Panc1 (cell line): ENCODE measurements at regions not wholly inside any gene's neighbourhood (a gene's known extent, or its start where the extent isn't known, plus 50 kb on each side); places are given as distances from the start of the nearest gene placed in this dataset.

Experiments
- ATAC-seq: fragments of 200-7000 bp; cut with Tn5 transposase; 2 replicates; pipeline ENCODE4 v1.9.1; 2020; ENCODE audit warnings: mild to moderate bottlenecking, moderate library complexity
- BruUV-seq: library from RNA; stranded (reverse); fragments of 400-500 nt; replicated peaks from 2 replicates; lab custom pipeline; 2021; lab: Mats Ljungman, UMichigan
- CTCF ChIA-PET: fragments of 300-600 bp; sonication (Branson Sonifier 250); formaldehyde crosslinking; loops from one replicate; lab custom pipeline; 2022; ENCODE audit warnings: antibody characterized with exemption; lab: Charles Lee
- POLR2A ChIA-PET: fragments of 300-600 bp; sonication (Branson Sonifier 250); formaldehyde crosslinking; loops from one replicate; lab custom pipeline; 2022; ENCODE audit warnings: antibody characterized with exemption; lab: Charles Lee
- DNase-seq: peaks from one replicate; pipeline ENCODE4 v3.0.0-alpha.2; 2010; ENCODE audit warnings: low read depth, low spot score
- H3K27ac ChIP-seq: 2 replicates; pipeline ENCODE4 v1.5.1; 2011; ENCODE audit warnings: mild to moderate bottlenecking, low read length, inconsistent platforms
- H3K27me3 ChIP-seq: fragments of 200-500 bp; sonication (Bioruptor generic); 2 replicates; pipeline ENCODE4 v1.6.0; 2014; ENCODE audit warnings: low read length, inconsistent platforms; ENCODE audit not compliant: control insufficient read depth, insufficient read depth
- H3K36me3 ChIP-seq: fragments of 200-500 bp; sonication (Bioruptor generic); 2 replicates; pipeline ENCODE4 v1.5.1; 2014; ENCODE audit warnings: inconsistent platforms, mild to moderate bottlenecking, low read length, moderate library complexity; ENCODE audit not compliant: control insufficient read depth, insufficient read depth
- H3K4me1 ChIP-seq: 2 replicates; pipeline ENCODE4 v1.5.1; 2011; ENCODE audit warnings: inconsistent platforms, mild to moderate bottlenecking, low read length, moderate library complexity; ENCODE audit not compliant: control insufficient read depth, insufficient read depth
- H3K4me3 ChIP-seq, 2 experiments: 2 replicates each; pipeline ENCODE4 v1.5.1; 2011 to 2012; ENCODE audit warnings: low read depth in 2 of 2, low read length in 2 of 2, mild to moderate bottlenecking in 2 of 2, inconsistent platforms in 1 of 2, moderate library complexity in 1 of 2
- H3K9me3 ChIP-seq: fragments of 200-500 bp; sonication (Bioruptor generic); 2 replicates; pipeline ENCODE4 v1.5.1; 2014; ENCODE audit warnings: low read depth, mild to moderate bottlenecking, inconsistent platforms, low read length, moderate library complexity; ENCODE audit not compliant: control insufficient read depth, insufficient read depth
- CTCF ChIP-seq: fragments of 450-650 bp; IDR thresholded peaks from 2 replicates; pipeline ENCODE4 v1.5.1; 2017; ENCODE audit warnings: mild to moderate bottlenecking
- POLR2AphosphoS5 ChIP-seq: IDR thresholded peaks from 2 replicates; pipeline ENCODE4 v1.6.1; 2012; ENCODE audit warnings: mild to moderate bottlenecking, low read depth, low read length, moderate library complexity
- REST ChIP-seq, 2 experiments: IDR thresholded peaks; 2 replicates each; pipeline ENCODE4 v1.6.1; 2011 to 2012; ENCODE audit warnings: low read depth in 2 of 2, control low read depth in 1 of 2, low read length in 1 of 2, mild to moderate bottlenecking in 1 of 2, moderate library complexity in 1 of 2; ENCODE audit not compliant: insufficient read depth in 1 of 2
- SIN3A ChIP-seq: IDR thresholded peaks from 2 replicates; pipeline ENCODE4 v1.6.1; 2012; ENCODE audit warnings: low read depth, mild to moderate bottlenecking, low read length, moderate library complexity, borderline replicate concordance; ENCODE audit not compliant: insufficient read depth
- TCF7L2 ChIP-seq: IDR thresholded peaks from 2 replicates; pipeline ENCODE4 v1.6.1; 2011; ENCODE audit warnings: mild to moderate bottlenecking, low read depth, low read length, inconsistent platforms
- in situ Hi-C: cut with HindIII; loops from 2 replicates; pipeline ENCODE4 v1.10.0; 2016; ENCODE audit warnings: low sequenced_read_pairs, low pct_unique_long_range_greater_than_20kb
- intact Hi-C: fragments of 100-400 bp; cut with micrococcal nuclease; formaldehyde crosslinking; loops from one replicate; pipeline ENCODE4 v1.10.0; 2022; ENCODE audit not compliant: unreplicated experiment

GRCh38 chr14:104477117-104477623, 102.4 kb upstream of the C14orf180 start:
- DNase-seq (no peak), ATAC-seq (no peak)
- in situ Hi-C loops (no loop called here), intact Hi-C loops (no loop called here)
- ChIA-PET CTCF (no interaction called here), POLR2A (no interaction called here)
- no TSS peak for BruUV-seq
- H3K4me1 ChIP-seq: no peaks in the 10 kb centered on the region
- TF ChIP-seq SIN3A: no peak
- TF ChIP-seq CTCF: no peak
- TF ChIP-seq POLR2AphosphoS5: no peak
- TF ChIP-seq TCF7L2: no peak
- TF ChIP-seq REST (IDR thresholded peaks at IDR 0.05; ENCODE audit: insufficient read depth in 1 of 2, low read depth in 2 of 2, low read length in 1 of 2): no peak
- no peak overlapping the region for H3K4me3 ChIP-seq
- no peak overlapping the region for H3K27ac ChIP-seq
- H3K36me3 ChIP-seq: no peaks in the 10 kb centered on the region
- H3K27me3 ChIP-seq: no peaks in the 10 kb centered on the region
- no peaks in the 10 kb centered on the region for H3K9me3 ChIP-seq

GRCh38 chr14:104477666-104478380, 101.7 kb upstream of the C14orf180 start:
- H3K27ac ChIP-seq: no peak overlapping the region
- no peaks in the 10 kb centered on the region for H3K9me3 ChIP-seq
- H3K4me3 ChIP-seq: no peak overlapping the region
- H3K4me1 ChIP-seq: no peaks in the 10 kb centered on the region
- no peak for TF ChIP-seq SIN3A
- no peak for TF ChIP-seq TCF7L2
- TF ChIP-seq POLR2AphosphoS5: no peak
- TF ChIP-seq CTCF: no peak
- no peaks in the 10 kb centered on the region for H3K36me3 ChIP-seq
- H3K27me3 ChIP-seq: no peaks in the 10 kb centered on the region
- ChIA-PET POLR2A (no interaction called here), CTCF (no interaction called here)
- no peak for ATAC-seq
- no peak for DNase-seq
- in situ Hi-C loops: no loop called here
- BruUV-seq: no TSS peak
- intact Hi-C loops: no loop called here
